Pancreas (tissue), 10 donors: ENCODE measurements at regions not wholly inside any gene's neighbourhood (a gene's known extent, or its start where the extent isn't known, plus 50 kb on each side); places are given as distances from the start of the nearest gene placed in this dataset.
A peak's percentile ranks its signal among the peaks of the same experiment; 100 is the strongest.

ENCODE experiments used
- ATAC-seq, 4 donors: fragments of 200-7000 bp; cut with Tn5 transposase; one replicate each; pipeline versions ENCODE4 v1.8.0 to v1.9.1; 2020; ENCODE audit warnings: mild to moderate bottlenecking in 4 of 4, moderate library complexity in 4 of 4
- DNase-seq, 6 donors: peaks; one replicate each; pipeline ENCODE4 v3.0.0-alpha.2; 2020
- FAIRE-seq: peaks from 2 replicates; lab custom pipeline; 2012; peaks lifted over from hg19 to GRCh38; lab: Jason Lieb, UNC
- H3K27ac ChIP-seq, 4 donors: fragments of 200-600 bp; sonication (generic); 1 replicate in 3 of 4; 2 replicates in 1 of 4; pipeline versions ENCODE4 v1.5.0 to v1.8.0; 2020
- H3K27me3 ChIP-seq, 4 donors: fragments of 200-600 bp; one replicate each; pipeline ENCODE4 v1.8.0; 2021
- H3K36me3 ChIP-seq, 3 donors: fragments of 200-600 bp; sonication (generic) in 1 of 3; one replicate each; pipeline versions ENCODE4 v1.5.0 to v1.8.0; 2020 to 2021
- H3K4me1 ChIP-seq, 3 donors: fragments of 200-600 bp; one replicate each; pipeline ENCODE4 v1.8.0; 2021
- H3K4me3 ChIP-seq, 4 donors: fragments of 200-600 bp; sonication (generic) in 2 of 4; one replicate each; pipeline versions ENCODE4 v1.5.0 to v1.8.0; 2020 to 2021
- H3K9me3 ChIP-seq, 4 donors: fragments of 200-600 bp; one replicate each; pipeline ENCODE4 v1.8.0; 2021
- CTCF ChIP-seq, 4 donors: fragments of 200-600 bp; sonication (generic) in 3 of 4; IDR thresholded peaks; one replicate each; pipeline versions ENCODE4 v1.5.0 to v1.8.0; 2021; ENCODE audit warnings: antibody characterized with exemption in 4 of 4
- WGBS, 2 donors: extraction: QIAGEN DNeasy Blood & Tissue Kit; methylation state at CpG; one replicate each; pipeline ENCODE4 v1.1.7; 2013; 5-methylcytosine and 5-hydroxymethylcytosine counted together
- intact Hi-C, 3 donors: fragments of 100-400 bp; cut with DNase I; formaldehyde crosslinking; loops; one replicate each; pipeline versions ENCODE4 v1.11.1 to v1.14.2; 2022
- donor health status: healthy with polysubstance abuse.
- donor health status: DM: no; HTN: no; CAD: no; lungs with moderate emphysema.
- donor health status: DM: no; HTN: no; CAD: no.
- donor health status: control.
- donor health status: control.
- donor health status: Bipolar disorder and iron deficiency.
- donor health status: DM: yes; HTN: yes; CAD: no.
- donor health status: DM: no; HTN: no; CAD: no.
- donor health status: DM: no; HTN: no; CAD: no.
- donor health status: DM: yes; HTN: yes; CAD: no.

DNA sequence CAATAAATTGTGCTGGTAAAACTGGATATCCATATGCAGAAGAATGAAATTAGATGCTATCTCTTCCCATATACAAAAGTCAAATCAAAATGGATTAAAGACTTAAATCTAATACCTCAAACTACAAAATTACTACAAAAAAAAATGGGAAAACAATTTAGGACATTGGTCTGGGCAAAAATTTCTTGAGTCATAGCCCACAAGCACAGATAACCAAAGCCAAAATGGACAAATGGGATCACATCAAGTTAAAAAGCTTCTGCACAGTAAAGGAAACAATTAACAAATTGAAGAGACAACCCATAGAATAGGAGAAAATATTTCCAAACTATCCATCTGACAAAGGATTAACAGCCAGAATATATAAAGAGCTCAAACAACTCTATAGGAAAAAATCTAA lies 264.6 kb downstream of the NUAK1 start:
- Histone ChIP-seq H3K9me3 (no peaks in the 10 kb centered on the region), H3K4me1 (no peaks in the 10 kb centered on the region), H3K27me3 (no peaks in the 10 kb centered on the region), H3K4me3 (no peak overlapping the region), H3K27ac (no peak overlapping the region), H3K36me3 (no peaks in the 10 kb centered on the region)
- ATAC-seq, result no peak
- intact Hi-C loops, result no loop called here
- no peak for TF ChIP-seq CTCF (IDR thresholded peaks at IDR 0.05)
- no peak for DNase-seq
- FAIRE-seq, result no peak

DNA sequence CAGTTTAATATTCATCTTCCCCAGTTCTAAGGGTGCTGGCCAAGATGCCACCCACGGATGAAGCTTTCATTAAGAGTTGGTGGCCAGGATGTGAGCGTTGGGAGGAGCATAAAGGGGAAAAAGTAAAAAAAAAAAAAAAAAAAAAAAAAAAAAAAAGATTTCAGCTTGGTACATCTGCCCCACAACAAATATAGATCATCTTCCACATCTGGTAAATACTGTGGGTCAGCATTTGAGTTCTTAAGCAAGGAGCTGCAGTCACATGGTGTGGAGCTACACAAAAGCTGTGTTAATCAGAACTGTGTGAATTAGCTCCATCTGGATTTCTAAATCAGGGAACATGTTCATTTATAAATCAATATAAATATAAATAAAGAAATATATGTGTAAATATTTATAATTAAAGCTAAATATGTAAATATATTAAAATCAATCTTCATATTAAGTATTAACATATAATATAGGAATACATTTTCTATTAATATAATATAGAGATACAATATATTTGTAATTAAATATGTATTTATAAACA lies 262.3 kb downstream of the NUAK1 start:
- intact Hi-C loops, result no loop called here
- no peak overlapping the region for H3K4me3 ChIP-seq
- ATAC-seq (no peak), FAIRE-seq (peak; percentile 81), DNase-seq (no peak)
- WGBS, 2 donors, result 38 to 66% methylated on average over 2 of the region's 2 CpGs
- TF ChIP-seq CTCF (IDR thresholded peaks at IDR 0.05), result no peak
- H3K27me3 ChIP-seq, result no peaks in the 10 kb centered on the region
- no peaks in the 10 kb centered on the region for H3K9me3 ChIP-seq
- H3K27ac ChIP-seq, result no peak overlapping the region
- H3K36me3 ChIP-seq, result no peaks in the 10 kb centered on the region
- H3K4me1 ChIP-seq, result no peaks in the 10 kb centered on the region

GRCh38 chr12:105878964-105879363 lies 259.8 kb downstream of the NUAK1 start:
- no peaks in the 10 kb centered on the region for H3K27me3 ChIP-seq
- no peak overlapping the region for H3K4me3 ChIP-seq
- H3K36me3 ChIP-seq, result no peaks in the 10 kb centered on the region
- H3K4me1 ChIP-seq, result no peaks in the 10 kb centered on the region
- FAIRE-seq (no peak), ATAC-seq (no peak), DNase-seq (no peak)
- WGBS, 2 donors, result 86 to 93% methylated on average over 3 of the region's 3 CpGs
- no peak overlapping the region for H3K27ac ChIP-seq
- no peak for TF ChIP-seq CTCF (IDR thresholded peaks at IDR 0.05)
- no peaks in the 10 kb centered on the region for H3K9me3 ChIP-seq
- intact Hi-C loops, result no loop called here

- no peaks in the 10 kb centered on the region for H3K36me3 ChIP-seq
- DNase-seq (no peak), ATAC-seq (no peak), FAIRE-seq (no peak)
- no peak for TF ChIP-seq CTCF (IDR thresholded peaks at IDR 0.05)
- intact Hi-C loops, result no loop called here
- no peaks in the 10 kb centered on the region for H3K9me3 ChIP-seq
- H3K4me3 ChIP-seq, result no peak overlapping the region
- 59 to 96% methylated on average over 2 of the region's 2 CpGs for WGBS, 2 donors
- no peak overlapping the region for H3K27ac ChIP-seq
- H3K27me3 ChIP-seq, result no peaks in the 10 kb centered on the region
- no peaks in the 10 kb centered on the region for H3K4me1 ChIP-seq
Observed at GRCh38 chr12:105880824-105881388, 257.8 kb downstream of the NUAK1 start.

DNA sequence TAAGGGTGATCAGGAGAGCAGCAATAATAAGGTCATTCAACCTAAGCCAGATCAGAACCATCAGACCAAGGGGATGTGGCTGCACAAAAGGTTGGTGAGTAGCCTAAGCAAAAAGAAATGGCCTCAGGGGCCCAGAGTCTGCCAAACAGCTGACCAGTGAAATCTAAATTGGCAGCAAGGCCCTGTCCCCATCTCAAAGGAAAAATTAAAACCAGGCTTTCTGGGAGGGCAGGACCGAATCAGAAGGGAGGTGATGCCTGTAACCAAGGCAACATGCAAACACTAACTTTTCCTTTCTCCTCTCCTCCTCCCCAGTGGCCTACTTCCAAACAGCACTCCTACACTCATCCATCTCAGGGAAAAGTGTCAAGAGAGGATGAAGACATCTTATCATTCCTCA lies 256.4 kb downstream of the NUAK1 start:
- 52 to 67% methylated on average over 1 of the region's 1 CpG for WGBS, 2 donors
- Histone ChIP-seq H3K4me3 (no peak overlapping the region), H3K4me1 (no peaks in the 10 kb centered on the region), H3K27me3 (no peaks in the 10 kb centered on the region), H3K36me3 (no peaks in the 10 kb centered on the region), H3K27ac (no peak overlapping the region), H3K9me3 (no peaks in the 10 kb centered on the region)
- intact Hi-C loops, result no loop called here
- ATAC-seq, result peak in 1 of 4 donors; percentile 26
- peak in 1 of 6 donors; percentile 9 for DNase-seq
- FAIRE-seq, result no peak
- TF ChIP-seq CTCF (IDR thresholded peaks at IDR 0.05), result no peak
